Neural cell (in vitro differentiated cells): ENCODE measurements at regions not wholly inside any gene's neighbourhood (a gene's known extent, or its start where the extent isn't known, plus 50 kb on each side); places are given as distances from the start of the nearest gene placed in this dataset.
A peak's percentile ranks its signal among the peaks of the same experiment; 100 is the strongest.

Experiments
- H2AFZ ChIP-seq: fragments of 200-600, 300-800 bp; sonication (generic), shearing (Covaris generic); 2 replicates; pipeline ENCODE4 v1.6.0; 2014; ENCODE audit warnings: low read depth, mild to moderate bottlenecking, antibody characterized with exemption, low read length, moderate library complexity
- H3F3A ChIP-seq: fragments of 200-600 bp; shearing (Covaris generic); 2 replicates; pipeline ENCODE4 v1.6.1; 2016; ENCODE audit warnings: mild to moderate bottlenecking, moderate library complexity, mixed read lengths, antibody characterized with exemption, low read length; ENCODE audit not compliant: insufficient read depth, poor library complexity, severe bottlenecking
- H3K27ac ChIP-seq: fragments of 200-600, 300-800 bp; sonication (generic), shearing (Covaris generic); 2 replicates; pipeline ENCODE4 v1.5.1; 2014; ENCODE audit warnings: mild to moderate bottlenecking, low read length, moderate library complexity
- H3K27me3 ChIP-seq: fragments of 300-800, 200-600 bp; sonication (generic), shearing (Covaris generic); 2 replicates; pipeline ENCODE4 v1.6.0; 2014; ENCODE audit warnings: mild to moderate bottlenecking, low read depth, low read length, moderate library complexity; ENCODE audit not compliant: insufficient read depth
- H3K36me3 ChIP-seq: fragments of 300-800, 200-600 bp; sonication (generic), shearing (Covaris generic); 2 replicates; pipeline ENCODE4 v1.5.1; 2014; ENCODE audit warnings: mild to moderate bottlenecking, antibody characterized with exemption, low read length, moderate library complexity; ENCODE audit not compliant: insufficient read depth
- H3K4me2 ChIP-seq: fragments of 300-800, 200-600 bp; sonication (generic), shearing (Covaris generic); 2 replicates; pipeline ENCODE4 v1.6.0; 2014; ENCODE audit warnings: mild to moderate bottlenecking, low read length
- H3K4me3 ChIP-seq: fragments of 300-800, 200-600 bp; sonication (generic), shearing (Covaris generic); 2 replicates; pipeline ENCODE4 v1.5.1; 2014; ENCODE audit warnings: mild to moderate bottlenecking, low read length, moderate library complexity
- H3K79me2 ChIP-seq: fragments of 200-600 bp; shearing (Covaris generic); replicated peaks from 2 replicates; pipeline ENCODE4 v1.6.0; 2014; ENCODE audit warnings: mild to moderate bottlenecking, low read length, moderate library complexity; ENCODE audit not compliant: insufficient read depth
- H3K9ac ChIP-seq: fragments of 300-800, 200-600 bp; sonication (generic), shearing (Covaris generic); 2 replicates; pipeline ENCODE4 v1.6.1; 2016; ENCODE audit warnings: mild to moderate bottlenecking, low read length, mixed read lengths
- H3K9me2 ChIP-seq: fragments of 200-600 bp; shearing (Covaris generic); 2 replicates; pipeline ENCODE4 v1.6.1; 2016; ENCODE audit warnings: mild to moderate bottlenecking, low read length, mixed read lengths; ENCODE audit not compliant: insufficient read depth
- H3K9me3 ChIP-seq: fragments of 200-600, 300-800 bp; sonication (generic), shearing (Covaris generic); 2 replicates; pipeline ENCODE4 v1.6.1; 2016; ENCODE audit warnings: mild to moderate bottlenecking, mixed run types, low read length, moderate library complexity, mixed read lengths
- H4K20me1 ChIP-seq: fragments of 200-600 bp; shearing (Covaris generic); 2 replicates; pipeline ENCODE4 v1.6.1; 2016; ENCODE audit warnings: mild to moderate bottlenecking, mixed run types; ENCODE audit not compliant: insufficient read depth
- EP300 ChIP-seq: fragments of 450-650 bp; conservative IDR thresholded peaks from 2 replicates; pipeline ENCODE4 v1.6.1; 2014; ENCODE audit warnings: antibody characterized with exemption, mild to moderate bottlenecking, moderate library complexity; ENCODE audit not compliant: poor library complexity, severe bottlenecking
- EZH2 ChIP-seq: fragments of 200-600, 300-800 bp; shearing (Covaris generic), sonication (generic); IDR thresholded peaks from 2 replicates; pipeline ENCODE4 v1.6.1; 2014; ENCODE audit warnings: antibody characterized with exemption, low read length, borderline replicate concordance, mild to moderate bottlenecking; ENCODE audit not compliant: insufficient read depth, poor library complexity, severe bottlenecking
- MXI1 ChIP-seq: fragments of 450-650 bp; conservative IDR thresholded peaks from 2 replicates; pipeline ENCODE4 v1.6.1; 2014; ENCODE audit warnings: antibody characterized with exemption, mild to moderate bottlenecking; ENCODE audit not compliant: poor library complexity, severe bottlenecking
- POLR2AphosphoS5 ChIP-seq: IDR thresholded peaks from 2 replicates; pipeline ENCODE4 v1.6.1; 2012
- RAD21 ChIP-seq: fragments of 450-650 bp; conservative IDR thresholded peaks from 2 replicates; pipeline ENCODE4 v1.6.1; 2014; ENCODE audit warnings: antibody characterized with exemption, mild to moderate bottlenecking, moderate library complexity
- SMC3 ChIP-seq: fragments of 450-650 bp; conservative IDR thresholded peaks from 2 replicates; pipeline ENCODE4 v1.6.1; 2014; ENCODE audit warnings: antibody characterized with exemption, mild to moderate bottlenecking, moderate library complexity; ENCODE audit not compliant: poor library complexity
- TAF1 ChIP-seq: IDR thresholded peaks from 2 replicates; pipeline ENCODE4 v1.6.1; 2012; ENCODE audit warnings: low read depth
- TF ChIP-seq, protein P1 (sequence below): IDR thresholded peaks from 2 replicates; pipeline ENCODE4 v1.6.1; 2012; ENCODE audit warnings: borderline replicate concordance
- TF ChIP-seq, protein P2 (sequence below): fragments of 450-650 bp; IDR thresholded peaks from 2 replicates; pipeline ENCODE4 v1.5.1; 2014; ENCODE audit warnings: antibody characterized with exemption, mild to moderate bottlenecking, moderate library complexity; ENCODE audit not compliant: poor library complexity, severe bottlenecking

DNA sequence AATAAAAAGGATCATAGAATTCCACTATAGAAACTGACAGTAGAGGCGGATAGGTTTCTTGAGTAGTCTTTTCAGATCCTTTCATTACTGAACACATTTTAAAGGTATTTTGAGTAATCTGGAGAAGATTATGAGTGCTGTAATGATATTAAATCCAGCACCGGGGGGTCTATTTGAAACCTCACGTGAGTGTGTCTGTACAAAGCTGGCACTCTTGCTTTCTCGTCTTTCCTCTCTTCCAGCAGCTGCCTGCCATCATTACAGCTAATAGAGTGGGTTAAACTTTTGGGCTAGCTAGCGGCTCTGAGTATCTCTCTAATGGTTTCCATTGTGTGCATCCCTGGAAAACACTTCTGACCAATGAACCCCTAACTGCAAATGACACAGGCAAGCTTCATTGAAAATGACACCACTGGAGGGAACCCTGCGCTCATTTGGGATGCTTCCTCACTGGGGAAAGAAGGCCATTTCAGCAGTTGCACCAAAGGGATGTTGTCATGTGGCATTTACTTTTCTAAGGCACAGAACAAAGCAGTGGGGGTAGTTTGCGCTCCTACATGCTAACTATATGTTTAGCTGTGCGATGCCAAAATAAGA, 101.0 kb downstream of the HRH4 start:
- H3K4me2 ChIP-seq, result no peak overlapping the region
- no peak overlapping the region for H2AFZ ChIP-seq
- no peaks in the 10 kb centered on the region for H4K20me1 ChIP-seq
- H3K9ac ChIP-seq, result no peak overlapping the region
- no peak overlapping the region for H3K4me3 ChIP-seq
- H3K27ac ChIP-seq, result peak overlapping the region; percentile 59
- H3K36me3 ChIP-seq, result no peaks in the 10 kb centered on the region
- no peaks in the 10 kb centered on the region for H3F3A ChIP-seq
- no peaks in the 10 kb centered on the region for H3K27me3 ChIP-seq
- TF ChIP-seq EZH2 (no peak), EP300 (no peak), POLR2AphosphoS5 (no peak), RAD21 (no peak), SMC3 (no peak), TAF1 (no peak), MXI1 (no peak)
- TF ChIP-seq, protein P1, sequence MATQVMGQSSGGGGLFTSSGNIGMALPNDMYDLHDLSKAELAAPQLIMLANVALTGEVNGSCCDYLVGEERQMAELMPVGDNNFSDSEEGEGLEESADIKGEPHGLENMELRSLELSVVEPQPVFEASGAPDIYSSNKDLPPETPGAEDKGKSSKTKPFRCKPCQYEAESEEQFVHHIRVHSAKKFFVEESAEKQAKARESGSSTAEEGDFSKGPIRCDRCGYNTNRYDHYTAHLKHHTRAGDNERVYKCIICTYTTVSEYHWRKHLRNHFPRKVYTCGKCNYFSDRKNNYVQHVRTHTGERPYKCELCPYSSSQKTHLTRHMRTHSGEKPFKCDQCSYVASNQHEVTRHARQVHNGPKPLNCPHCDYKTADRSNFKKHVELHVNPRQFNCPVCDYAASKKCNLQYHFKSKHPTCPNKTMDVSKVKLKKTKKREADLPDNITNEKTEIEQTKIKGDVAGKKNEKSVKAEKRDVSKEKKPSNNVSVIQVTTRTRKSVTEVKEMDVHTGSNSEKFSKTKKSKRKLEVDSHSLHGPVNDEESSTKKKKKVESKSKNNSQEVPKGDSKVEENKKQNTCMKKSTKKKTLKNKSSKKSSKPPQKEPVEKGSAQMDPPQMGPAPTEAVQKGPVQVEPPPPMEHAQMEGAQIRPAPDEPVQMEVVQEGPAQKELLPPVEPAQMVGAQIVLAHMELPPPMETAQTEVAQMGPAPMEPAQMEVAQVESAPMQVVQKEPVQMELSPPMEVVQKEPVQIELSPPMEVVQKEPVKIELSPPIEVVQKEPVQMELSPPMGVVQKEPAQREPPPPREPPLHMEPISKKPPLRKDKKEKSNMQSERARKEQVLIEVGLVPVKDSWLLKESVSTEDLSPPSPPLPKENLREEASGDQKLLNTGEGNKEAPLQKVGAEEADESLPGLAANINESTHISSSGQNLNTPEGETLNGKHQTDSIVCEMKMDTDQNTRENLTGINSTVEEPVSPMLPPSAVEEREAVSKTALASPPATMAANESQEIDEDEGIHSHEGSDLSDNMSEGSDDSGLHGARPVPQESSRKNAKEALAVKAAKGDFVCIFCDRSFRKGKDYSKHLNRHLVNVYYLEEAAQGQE, result no peak
- TF ChIP-seq, protein P2, sequence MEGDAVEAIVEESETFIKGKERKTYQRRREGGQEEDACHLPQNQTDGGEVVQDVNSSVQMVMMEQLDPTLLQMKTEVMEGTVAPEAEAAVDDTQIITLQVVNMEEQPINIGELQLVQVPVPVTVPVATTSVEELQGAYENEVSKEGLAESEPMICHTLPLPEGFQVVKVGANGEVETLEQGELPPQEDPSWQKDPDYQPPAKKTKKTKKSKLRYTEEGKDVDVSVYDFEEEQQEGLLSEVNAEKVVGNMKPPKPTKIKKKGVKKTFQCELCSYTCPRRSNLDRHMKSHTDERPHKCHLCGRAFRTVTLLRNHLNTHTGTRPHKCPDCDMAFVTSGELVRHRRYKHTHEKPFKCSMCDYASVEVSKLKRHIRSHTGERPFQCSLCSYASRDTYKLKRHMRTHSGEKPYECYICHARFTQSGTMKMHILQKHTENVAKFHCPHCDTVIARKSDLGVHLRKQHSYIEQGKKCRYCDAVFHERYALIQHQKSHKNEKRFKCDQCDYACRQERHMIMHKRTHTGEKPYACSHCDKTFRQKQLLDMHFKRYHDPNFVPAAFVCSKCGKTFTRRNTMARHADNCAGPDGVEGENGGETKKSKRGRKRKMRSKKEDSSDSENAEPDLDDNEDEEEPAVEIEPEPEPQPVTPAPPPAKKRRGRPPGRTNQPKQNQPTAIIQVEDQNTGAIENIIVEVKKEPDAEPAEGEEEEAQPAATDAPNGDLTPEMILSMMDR, result no peak
- no peaks in the 10 kb centered on the region for H3K79me2 ChIP-seq
- no peaks in the 10 kb centered on the region for H3K9me3 ChIP-seq
- H3K9me2 ChIP-seq, result no peaks in the 10 kb centered on the region

DNA sequence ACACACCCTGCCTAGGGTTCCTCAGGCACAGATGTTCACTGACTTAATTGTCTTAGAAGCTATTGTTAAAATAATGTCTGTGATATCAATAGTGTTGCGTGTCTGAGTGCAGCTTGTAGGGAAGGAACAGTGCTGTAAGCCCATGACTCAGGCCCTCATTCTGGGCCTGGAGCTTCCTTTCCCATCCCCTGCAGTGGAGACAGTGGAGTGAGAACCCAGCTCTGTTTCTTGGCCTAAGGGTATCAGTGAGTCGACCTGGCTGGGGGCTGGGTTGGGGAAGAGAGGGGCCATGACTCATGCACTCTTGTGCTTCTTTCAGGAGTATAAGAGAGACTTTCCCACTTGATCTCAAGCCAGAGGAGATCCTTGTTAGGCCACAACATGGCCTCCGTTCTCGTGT, 106.8 kb downstream of the HRH4 start:
- H3K9me2 ChIP-seq, result no peaks in the 10 kb centered on the region
- no peak overlapping the region for H2AFZ ChIP-seq
- H3K27ac ChIP-seq, result no peak overlapping the region
- no peaks in the 10 kb centered on the region for H3K36me3 ChIP-seq
- no peak overlapping the region for H3K4me3 ChIP-seq
- H3K27me3 ChIP-seq, result no peaks in the 10 kb centered on the region
- H3K4me2 ChIP-seq, result no peak overlapping the region
- H3F3A ChIP-seq, result no peaks in the 10 kb centered on the region
- no peaks in the 10 kb centered on the region for H4K20me1 ChIP-seq
- no peaks in the 10 kb centered on the region for H3K79me2 ChIP-seq
- TF ChIP-seq RAD21 (no peak), SMC3 (no peak)
- TF ChIP-seq, protein P1, result no peak
- TF ChIP-seq, protein P2, result no peak
- H3K9me3 ChIP-seq, result no peaks in the 10 kb centered on the region
- H3K9ac ChIP-seq, result no peak overlapping the region
